GM12878 (cell line): ENCODE measurements at regions not wholly inside any gene's neighbourhood (a gene's known extent, or its start where the extent isn't known, plus 50 kb on each side); places are given as distances from the start of the nearest gene placed in this dataset.

Experiments
- CREM ChIP-seq: IDR thresholded peaks from 2 replicates; pipeline ENCODE4 v1.6.1; 2014; ENCODE audit warnings: antibody characterized with exemption, low read depth
- GATAD2B ChIP-seq: fragments of 450-650 bp; conservative IDR thresholded peaks from 2 replicates; pipeline ENCODE4 v1.6.1; 2017; ENCODE audit warnings: low read depth, mild to moderate bottlenecking, moderate library complexity
- JUND ChIP-seq: IDR thresholded peaks from 2 replicates; pipeline ENCODE4 v1.6.1; 2012; ENCODE audit warnings: low read depth, mild to moderate bottlenecking, low read length, improper control_type of control experiment, moderate library complexity
- KDM1A ChIP-seq: fragments of 200-600 bp; sonication (generic); IDR thresholded peaks from 2 replicates; pipeline ENCODE4 v1.6.1; 2016; ENCODE audit warnings: borderline replicate concordance
- MAX ChIP-seq: IDR thresholded peaks from 2 replicates; pipeline ENCODE4 v1.6.1; 2012; ENCODE audit warnings: low read depth, low read length, improper control_type of control experiment
- MLLT1 ChIP-seq: fragments of 450-650 bp; IDR thresholded peaks from 2 replicates; pipeline ENCODE4 v1.6.1; 2016; ENCODE audit warnings: mild to moderate bottlenecking
- SKIL ChIP-seq: fragments of 450-650 bp; IDR thresholded peaks from 2 replicates; pipeline ENCODE4 v1.6.1; 2017; ENCODE audit warnings: mild to moderate bottlenecking, low read depth, inconsistent platforms; ENCODE audit not compliant: poor library complexity, severe bottlenecking
- ZBTB33 ChIP-seq: fragments of 450-650 bp; IDR thresholded peaks from 2 replicates; pipeline ENCODE4 v1.6.1; 2017; ENCODE audit warnings: mild to moderate bottlenecking

- TF ChIP-seq ZBTB33 (no peak), SKIL (no peak), JUND (no peak), GATAD2B (no peak), MLLT1 (no peak), CREM (no peak), MAX (no peak), KDM1A (no peak)
Observed at GRCh38 chr10:44813201-44813600, 97.9 kb upstream of the TMEM72 start (continued).
